ENCODE measurements at regions not wholly inside any gene's neighbourhood (a gene's known extent, or its start where the extent isn't known, plus 50 kb on each side); places are given as distances from the start of the nearest gene placed in this dataset.
"Not testable (repeated sequence)": the region's sequence is repeated elsewhere in the genome, so short reads cannot be mapped to it uniquely, and the experiment has no call there.

- Histone ChIP-seq H3K9me3 (no peaks in the 10 kb centered on the region), H3K4me3 (no peak overlapping the region), H3K4me1 (no peaks in the 10 kb centered on the region), H3K36me3 (replicated peaks) (no peaks in the 10 kb centered on the region), H3K27me3 (ENCODE audit: low read depth) (0 out of 2 replicates have a peak, but pooled peaks cover 4% of the 10 kb centered on the region)
- DNase-seq (ENCODE audit: low spot score in 2 of 2) = no peak
- in situ Hi-C loops (cut with MboI; ENCODE audit: low sequenced_read_pairs) = no loop called here
These were observed 135.6 kb upstream of the ABI3BP start for GRCh38 chr3:101128786-101129185.

GRCh38 chr3:101128001-101128400, 134.8 kb upstream of the ABI3BP start:
- no peak overlapping the region for H3K4me3 ChIP-seq
- in situ Hi-C loops (cut with MboI; ENCODE audit: low sequenced_read_pairs) = no loop called here
- H3K9me3 ChIP-seq = no peaks in the 10 kb centered on the region
- no peaks in the 10 kb centered on the region for H3K4me1 ChIP-seq
- H3K27me3 ChIP-seq (ENCODE audit: low read depth) = 0 out of 2 replicates have a peak, but pooled peaks cover 4% of the 10 kb centered on the region
- no peaks in the 10 kb centered on the region for H3K36me3 ChIP-seq (replicated peaks)
- no peak for DNase-seq (ENCODE audit: low spot score in 2 of 2)

- in situ Hi-C loops (cut with MboI; ENCODE audit: low sequenced_read_pairs) = no loop called here
- H3K4me1 ChIP-seq = no peaks in the 10 kb centered on the region
- no peak for DNase-seq (ENCODE audit: low spot score in 2 of 2)
- H3K27me3 ChIP-seq (ENCODE audit: low read depth) = 0 out of 2 replicates have a peak, but pooled peaks cover 4% of the 10 kb centered on the region
- H3K36me3 ChIP-seq (replicated peaks) = no peaks in the 10 kb centered on the region
- no peak overlapping the region for H3K4me3 ChIP-seq
- no peaks in the 10 kb centered on the region for H3K9me3 ChIP-seq
These were observed 130.9 kb upstream of the ABI3BP start for GRCh38 chr3:101124125-101124524.

GRCh38 chr3:101123081-101123480, 129.9 kb upstream of the ABI3BP start:
- no peak overlapping the region for H3K4me3 ChIP-seq
- no peaks in the 10 kb centered on the region for H3K36me3 ChIP-seq (replicated peaks)
- 0 out of 2 replicates have a peak, but pooled peaks cover 4% of the 10 kb centered on the region for H3K27me3 ChIP-seq (ENCODE audit: low read depth)
- in situ Hi-C loops (cut with MboI; ENCODE audit: low sequenced_read_pairs) = no loop called here
- no peaks in the 10 kb centered on the region for H3K9me3 ChIP-seq
- no peak for DNase-seq (ENCODE audit: low spot score in 2 of 2)
- no peaks in the 10 kb centered on the region for H3K4me1 ChIP-seq

GRCh38 chr3:101122681-101123080, 129.5 kb upstream of the ABI3BP start:
- in situ Hi-C loops (cut with MboI; ENCODE audit: low sequenced_read_pairs) = no loop called here
- no peaks in the 10 kb centered on the region for H3K9me3 ChIP-seq
- no peaks in the 10 kb centered on the region for H3K36me3 ChIP-seq (replicated peaks)
- no peaks in the 10 kb centered on the region for H3K4me1 ChIP-seq
- no peak for DNase-seq (ENCODE audit: low spot score in 2 of 2)
- 0 out of 2 replicates have a peak, but pooled peaks cover 4% of the 10 kb centered on the region for H3K27me3 ChIP-seq (ENCODE audit: low read depth)
- H3K4me3 ChIP-seq = no peak overlapping the region

GRCh38 chr3:101120039-101120438, 126.8 kb upstream of the ABI3BP start:
- DNase-seq (ENCODE audit: low spot score in 2 of 2) = no peak
- H3K36me3 ChIP-seq (replicated peaks) = no peaks in the 10 kb centered on the region
- H3K4me1 ChIP-seq = no peaks in the 10 kb centered on the region
- H3K9me3 ChIP-seq = no peaks in the 10 kb centered on the region
- no peak overlapping the region for H3K4me3 ChIP-seq
- in situ Hi-C loops (cut with MboI; ENCODE audit: low sequenced_read_pairs) = no loop called here
- H3K27me3 ChIP-seq (ENCODE audit: low read depth) = 0 out of 2 replicates have a peak, but pooled peaks cover 4% of the 10 kb centered on the region

GRCh38 chr3:101119535-101119934, 126.3 kb upstream of the ABI3BP start:
- in situ Hi-C loops (cut with MboI; ENCODE audit: low sequenced_read_pairs) = no loop called here
- H3K4me3 ChIP-seq = no peak overlapping the region
- no peaks in the 10 kb centered on the region for H3K9me3 ChIP-seq
- no peaks in the 10 kb centered on the region for H3K4me1 ChIP-seq
- 0 out of 2 replicates have a peak, but pooled peaks cover 4% of the 10 kb centered on the region for H3K27me3 ChIP-seq (ENCODE audit: low read depth)
- DNase-seq (ENCODE audit: low spot score in 2 of 2) = no peak
- no peaks in the 10 kb centered on the region for H3K36me3 ChIP-seq (replicated peaks)

GRCh38 chr3:101117980-101118379, 124.8 kb upstream of the ABI3BP start:
- no peaks in the 10 kb centered on the region for H3K27me3 ChIP-seq (ENCODE audit: low read depth)
- no peaks in the 10 kb centered on the region for H3K36me3 ChIP-seq (replicated peaks)
- in situ Hi-C loops (cut with MboI; ENCODE audit: low sequenced_read_pairs) = no loop called here
- DNase-seq (ENCODE audit: low spot score in 2 of 2) = no peak
- no peaks in the 10 kb centered on the region for H3K4me1 ChIP-seq
- no peak overlapping the region for H3K4me3 ChIP-seq
- H3K9me3 ChIP-seq = no peaks in the 10 kb centered on the region

- H3K4me1 ChIP-seq = no peaks in the 10 kb centered on the region
- no peak for DNase-seq (ENCODE audit: low spot score in 2 of 2)
- H3K4me3 ChIP-seq = no peak overlapping the region
- in situ Hi-C loops (cut with MboI; ENCODE audit: low sequenced_read_pairs) = no loop called here
- H3K36me3 ChIP-seq (replicated peaks) = no peaks in the 10 kb centered on the region
- no peaks in the 10 kb centered on the region for H3K9me3 ChIP-seq
- no peaks in the 10 kb centered on the region for H3K27me3 ChIP-seq (ENCODE audit: low read depth)
These were observed 124.2 kb upstream of the ABI3BP start for GRCh38 chr3:101117465-101117864.

- H3K36me3 ChIP-seq (replicated peaks); H3K27me3 ChIP-seq (ENCODE audit: low read depth); DNase-seq (ENCODE audit: low spot score in 2 of 2); H3K4me3 ChIP-seq; in situ Hi-C loops (cut with MboI; ENCODE audit: low sequenced_read_pairs); H3K4me1 ChIP-seq; H3K9me3 ChIP-seq: not testable (repeated sequence)
These were observed 117.1 kb upstream of the ABI3BP start for GRCh38 chr3:101110295-101110694.

GRCh38 chr3:101104321-101104720, 111.1 kb upstream of the ABI3BP start:
- Histone ChIP-seq H3K36me3 (replicated peaks) (no peaks in the 10 kb centered on the region; the same call in 1 of the 2 replicates), H3K9me3 (no peaks in the 10 kb centered on the region), H3K4me1 (no peaks in the 10 kb centered on the region), H3K4me3 (no peak overlapping the region), H3K27me3 (ENCODE audit: low read depth) (no peaks in the 10 kb centered on the region)
- in situ Hi-C loops (cut with MboI; ENCODE audit: low sequenced_read_pairs) = no loop called here
- no peak for DNase-seq (ENCODE audit: low spot score in 2 of 2)

GRCh38 chr3:101102678-101103296, 109.6 kb upstream of the ABI3BP start:
- no peak overlapping the region for H3K4me3 ChIP-seq
- no peak for DNase-seq (ENCODE audit: low spot score in 2 of 2)
- H3K9me3 ChIP-seq = no peaks in the 10 kb centered on the region
- in situ Hi-C loops (cut with MboI; ENCODE audit: low sequenced_read_pairs) = no loop called here
- H3K4me1 ChIP-seq = no peaks in the 10 kb centered on the region
- no peaks in the 10 kb centered on the region for H3K27me3 ChIP-seq (ENCODE audit: low read depth)
- H3K36me3 ChIP-seq (replicated peaks) = no peaks in the 10 kb centered on the region; the same call in 1 of the 2 replicates

- Histone ChIP-seq H3K9me3 (no peaks in the 10 kb centered on the region), H3K36me3 (replicated peaks) (no peaks in the 10 kb centered on the region), H3K4me1 (no peaks in the 10 kb centered on the region), H3K27me3 (ENCODE audit: low read depth) (no peaks in the 10 kb centered on the region), H3K4me3 (no peak overlapping the region)
- in situ Hi-C loops (cut with MboI; ENCODE audit: low sequenced_read_pairs) = no loop called here
- DNase-seq (ENCODE audit: low spot score in 2 of 2) = no peak
These were observed 107.3 kb upstream of the ABI3BP start for GRCh38 chr3:101100361-101101009.

- Histone ChIP-seq H3K4me3 (no peak overlapping the region), H3K9me3 (no peaks in the 10 kb centered on the region), H3K27me3 (ENCODE audit: low read depth) (no peaks in the 10 kb centered on the region), H3K4me1 (no peaks in the 10 kb centered on the region), H3K36me3 (replicated peaks) (no peaks in the 10 kb centered on the region)
- in situ Hi-C loops (cut with MboI; ENCODE audit: low sequenced_read_pairs) = no loop called here
- DNase-seq (ENCODE audit: low spot score in 2 of 2) = no peak
These were observed 106.6 kb upstream of the ABI3BP start for GRCh38 chr3:101099791-101100190.

Measured in HAP-1 (cell line).